H1 (cell line): ENCODE measurements at regions not wholly inside any gene's neighbourhood (a gene's known extent, or its start where the extent isn't known, plus 50 kb on each side); places are given as distances from the start of the nearest gene placed in this dataset.
"Not testable (repeated sequence)": the region's sequence is repeated elsewhere in the genome, so short reads cannot be mapped to it uniquely, and the experiment has no call there.

ENCODE experiments used
- BACH1 ChIP-seq: IDR thresholded peaks from 2 replicates; pipeline ENCODE4 v1.6.1; 2012; ENCODE audit warnings: low read length, improper control_type of control experiment
- CTCF ChIP-seq, 3 experiments: IDR thresholded peaks; 1 replicate in 2 of 3; 2 replicates in 1 of 3; pipeline versions ENCODE4 v1.5.1 to v1.6.1; 2011; ENCODE audit warnings: low read length in 3 of 3, mild to moderate bottlenecking in 3 of 3, inconsistent platforms in 2 of 3, low read depth in 1 of 3, moderate library complexity in 1 of 3; ENCODE audit not compliant: insufficient read depth in 1 of 3; ENCODE audit errors: control extremely low read depth in 1 of 3
- GABPA ChIP-seq: IDR thresholded peaks from 2 replicates; pipeline ENCODE4 v1.6.1; 2011; ENCODE audit warnings: mild to moderate bottlenecking, low read length, moderate library complexity, borderline replicate concordance; ENCODE audit not compliant: insufficient read depth
- MAFK ChIP-seq: IDR thresholded peaks from 2 replicates; pipeline ENCODE4 v1.6.1; 2012; ENCODE audit warnings: low read depth, mild to moderate bottlenecking, improper control_type of control experiment, low read length
- NRF1 ChIP-seq: IDR thresholded peaks from 2 replicates; pipeline ENCODE4 v1.6.1; 2011; ENCODE audit warnings: mild to moderate bottlenecking, low read depth, low read length, improper control_type of control experiment
- SP1 ChIP-seq: IDR thresholded peaks from 2 replicates; pipeline ENCODE4 v1.6.1; 2011; ENCODE audit warnings: low read depth, low read length

GRCh38 chr2:87604980-87605379, 142.9 kb upstream of the PLGLB2 start:
- TF ChIP-seq SP1; BACH1; NRF1; CTCF (IDR thresholded peaks at IDR 0.05; ENCODE audit: control extremely low read depth in 1 of 3, insufficient read depth in 1 of 3, low read depth in 1 of 3, low read length in 3 of 3); MAFK; GABPA: not testable (repeated sequence)
